Upper lobe of right lung (tissue), 1 donor: ENCODE measurements at regions not wholly inside any gene's neighbourhood (a gene's known extent, or its start where the extent isn't known, plus 50 kb on each side); places are given as distances from the start of the nearest gene placed in this dataset.

ENCODE experiments used
- ATAC-seq: fragments of 200-7000 bp; cut with Tn5 transposase; one replicate; pipeline ENCODE4 v1.9.1; 2020; ENCODE audit warnings: mild to moderate bottlenecking, moderate library complexity
- DNase-seq: peaks from one replicate; pipeline ENCODE4 v3.0.0-alpha.2; 2020
- H3K27ac ChIP-seq: fragments of 200-600 bp; one replicate; pipeline ENCODE4 v1.8.0; 2022
- H3K27me3 ChIP-seq: fragments of 200-600 bp; one replicate; pipeline ENCODE4 v1.8.0; 2022; ENCODE audit warnings: mild to moderate bottlenecking
- H3K36me3 ChIP-seq: fragments of 200-600 bp; one replicate; pipeline ENCODE4 v1.8.0; 2022
- H3K4me1 ChIP-seq: fragments of 200-600 bp; one replicate; pipeline ENCODE4 v1.8.0; 2022
- H3K4me3 ChIP-seq: fragments of 200-600 bp; one replicate; pipeline ENCODE4 v1.8.0; 2022; ENCODE audit warnings: mild to moderate bottlenecking
- H3K9me3 ChIP-seq: fragments of 200-600 bp; one replicate; pipeline ENCODE4 v1.8.0; 2022
- intact Hi-C: fragments of 100-400 bp; cut with DNase I; formaldehyde crosslinking; loops from one replicate; pipeline ENCODE4 v1.11.0; 2022
- TF ChIP-seq, protein P1 (sequence below): fragments of 200-600 bp; IDR thresholded peaks from one replicate; pipeline ENCODE4 v1.8.0; 2022; ENCODE audit warnings: antibody characterized with exemption
- donor health status: DM: no; HTN: yes; CAD: no; lungs with severe emphysema.

DNA sequence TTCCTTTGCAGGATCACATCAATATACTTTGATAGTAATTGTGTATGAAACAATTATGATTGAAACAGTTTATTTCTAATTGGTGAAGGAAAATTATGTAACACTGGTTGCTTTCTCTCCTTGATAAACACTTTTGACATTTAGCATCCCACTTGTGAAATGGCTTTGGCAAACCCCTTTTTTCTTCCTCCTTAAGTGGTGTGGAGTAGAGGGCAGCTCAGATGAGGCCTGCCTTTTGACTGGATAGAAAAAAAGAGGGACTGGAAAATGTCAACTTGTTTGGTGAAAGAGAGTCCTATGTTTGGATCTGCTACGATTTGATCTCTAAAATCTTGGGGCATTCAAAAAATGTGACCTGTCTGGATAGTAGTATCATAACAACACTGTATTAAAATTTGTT lies 318.3 kb downstream of the MEIS1 start:
- TF ChIP-seq, protein P1, sequence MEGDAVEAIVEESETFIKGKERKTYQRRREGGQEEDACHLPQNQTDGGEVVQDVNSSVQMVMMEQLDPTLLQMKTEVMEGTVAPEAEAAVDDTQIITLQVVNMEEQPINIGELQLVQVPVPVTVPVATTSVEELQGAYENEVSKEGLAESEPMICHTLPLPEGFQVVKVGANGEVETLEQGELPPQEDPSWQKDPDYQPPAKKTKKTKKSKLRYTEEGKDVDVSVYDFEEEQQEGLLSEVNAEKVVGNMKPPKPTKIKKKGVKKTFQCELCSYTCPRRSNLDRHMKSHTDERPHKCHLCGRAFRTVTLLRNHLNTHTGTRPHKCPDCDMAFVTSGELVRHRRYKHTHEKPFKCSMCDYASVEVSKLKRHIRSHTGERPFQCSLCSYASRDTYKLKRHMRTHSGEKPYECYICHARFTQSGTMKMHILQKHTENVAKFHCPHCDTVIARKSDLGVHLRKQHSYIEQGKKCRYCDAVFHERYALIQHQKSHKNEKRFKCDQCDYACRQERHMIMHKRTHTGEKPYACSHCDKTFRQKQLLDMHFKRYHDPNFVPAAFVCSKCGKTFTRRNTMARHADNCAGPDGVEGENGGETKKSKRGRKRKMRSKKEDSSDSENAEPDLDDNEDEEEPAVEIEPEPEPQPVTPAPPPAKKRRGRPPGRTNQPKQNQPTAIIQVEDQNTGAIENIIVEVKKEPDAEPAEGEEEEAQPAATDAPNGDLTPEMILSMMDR: no peak
- Histone ChIP-seq H3K27ac (no peak overlapping the region), H3K27me3 (no peaks in the 10 kb centered on the region), H3K4me3 (no peak overlapping the region), H3K9me3 (no peaks in the 10 kb centered on the region), H3K36me3 (no peaks in the 10 kb centered on the region), H3K4me1 (no peaks in the 10 kb centered on the region)
- DNase-seq (no peak), ATAC-seq (no peak)
- intact Hi-C loops: no loop called here

DNA sequence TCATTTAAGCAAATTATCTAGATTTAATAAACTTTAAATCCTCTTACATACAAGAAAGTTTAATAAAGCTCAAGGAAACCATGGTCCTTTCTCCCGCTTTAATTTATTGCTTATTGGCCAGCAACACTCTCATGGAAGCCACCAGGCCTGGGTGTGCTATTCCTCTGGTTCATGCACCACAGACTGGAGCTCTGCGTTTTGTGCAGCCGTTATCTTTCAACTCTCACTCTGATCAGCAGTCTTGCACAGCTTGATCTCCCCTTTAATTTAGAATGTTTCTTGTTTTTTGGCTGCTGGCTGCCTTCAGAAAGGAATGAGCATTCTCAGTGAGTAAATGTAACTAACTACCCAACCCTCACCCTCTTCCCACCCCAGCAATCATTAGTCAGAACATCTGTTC lies 318.7 kb downstream of the MEIS1 start:
- Histone ChIP-seq H3K36me3 (no peaks in the 10 kb centered on the region), H3K27me3 (no peaks in the 10 kb centered on the region), H3K4me1 (no peaks in the 10 kb centered on the region), H3K9me3 (no peaks in the 10 kb centered on the region), H3K27ac (no peak overlapping the region), H3K4me3 (no peak overlapping the region)
- DNase-seq (no peak), ATAC-seq (no peak)
- intact Hi-C loops: no loop called here
- TF ChIP-seq, protein P1: no peak

DNA sequence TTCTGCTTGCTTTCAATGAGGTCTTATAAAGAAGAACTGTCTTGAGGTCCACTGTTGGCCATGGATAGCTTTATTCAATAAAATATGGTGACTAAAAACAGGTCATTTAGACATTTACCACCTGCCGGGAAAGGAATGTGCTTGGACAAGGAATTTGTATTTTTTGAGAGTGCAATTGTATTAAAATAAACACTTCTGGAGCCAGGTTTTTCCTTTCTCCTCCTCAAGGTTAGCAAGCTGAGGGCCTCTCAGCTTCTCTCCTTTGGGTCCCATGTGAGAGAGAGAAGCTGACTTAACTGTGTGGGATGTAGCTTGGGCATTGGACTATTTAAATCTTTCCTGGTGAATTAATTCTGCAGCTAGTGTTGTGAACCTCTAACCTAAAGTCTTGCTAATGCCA lies 321.0 kb downstream of the MEIS1 start:
- ATAC-seq: no peak
- H3K36me3 ChIP-seq: no peaks in the 10 kb centered on the region
- H3K27me3 ChIP-seq: no peaks in the 10 kb centered on the region
- H3K4me1 ChIP-seq: no peaks in the 10 kb centered on the region
- no peak overlapping the region for H3K4me3 ChIP-seq
- intact Hi-C loops: no loop called here
- H3K27ac ChIP-seq: no peak overlapping the region
- no peaks in the 10 kb centered on the region for H3K9me3 ChIP-seq
- TF ChIP-seq, protein P1: no peak
- no peak for DNase-seq

DNA sequence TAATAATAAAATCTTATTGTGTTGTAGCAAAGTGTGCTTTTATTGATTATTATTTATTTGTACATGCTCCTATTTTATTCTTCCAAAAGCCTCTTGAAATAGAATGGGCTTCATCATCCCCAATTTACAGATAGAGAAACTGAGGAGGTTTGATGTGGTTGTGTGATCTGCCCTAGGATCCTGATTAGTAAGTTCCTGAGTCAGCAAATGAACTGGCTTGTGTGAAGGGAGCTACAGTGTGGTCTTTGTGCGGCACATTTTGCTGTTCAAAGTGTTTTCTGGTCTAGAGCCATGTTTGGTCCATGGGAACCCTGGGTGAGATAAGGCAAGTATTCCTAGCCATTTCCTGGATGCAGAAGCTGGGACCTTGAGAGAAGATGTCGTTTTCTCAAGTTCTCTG lies 326.9 kb downstream of the MEIS1 start:
- no peak overlapping the region for H3K4me3 ChIP-seq
- H3K36me3 ChIP-seq: no peaks in the 10 kb centered on the region
- TF ChIP-seq, protein P1: no peak
- no peaks in the 10 kb centered on the region for H3K4me1 ChIP-seq
- no peaks in the 10 kb centered on the region for H3K9me3 ChIP-seq
- ATAC-seq (no peak), DNase-seq (no peak)
- intact Hi-C loops: no loop called here
- H3K27ac ChIP-seq: no peak overlapping the region
- no peaks in the 10 kb centered on the region for H3K27me3 ChIP-seq

DNA sequence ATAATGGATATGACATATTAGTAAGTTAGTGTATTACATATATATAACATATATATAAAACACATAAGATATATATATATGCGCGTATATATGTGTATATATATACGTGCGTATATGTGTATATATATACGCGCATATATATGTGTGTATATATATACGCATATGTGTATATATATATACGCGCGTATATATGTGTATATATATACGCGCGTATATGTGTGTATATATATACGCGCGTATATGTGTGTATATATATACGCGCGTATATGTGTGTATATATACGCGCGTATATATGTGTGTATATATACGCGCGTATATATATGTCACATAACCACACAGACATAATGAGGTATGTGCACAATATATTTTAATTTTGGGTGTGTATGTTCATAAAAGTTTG lies 327.8 kb downstream of the MEIS1 start:
- intact Hi-C loops: no loop called here

DNA sequence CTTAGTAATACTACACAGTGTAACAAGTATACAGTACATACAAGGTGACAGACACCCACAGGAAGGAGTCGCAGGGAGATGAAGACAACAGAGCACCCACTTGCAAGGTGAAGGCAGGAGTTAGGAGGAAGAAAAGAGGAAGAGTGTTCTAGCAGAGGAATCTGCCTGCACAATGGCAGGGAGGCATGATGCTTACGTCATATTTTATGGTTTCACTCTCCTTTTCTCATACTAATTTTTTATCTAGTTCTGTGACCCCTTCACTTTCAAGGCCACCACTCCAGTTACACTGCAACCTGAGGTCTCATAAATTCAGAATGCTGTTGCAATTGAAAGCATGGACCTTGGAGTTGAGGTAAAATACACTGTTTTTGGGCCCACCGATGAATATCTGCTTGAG lies 331.7 kb downstream of the MEIS1 start:
- no peak overlapping the region for H3K27ac ChIP-seq
- H3K9me3 ChIP-seq: no peaks in the 10 kb centered on the region
- no peak for ATAC-seq
- H3K36me3 ChIP-seq: no peaks in the 10 kb centered on the region
- TF ChIP-seq, protein P1: no peak
- H3K4me1 ChIP-seq: no peaks in the 10 kb centered on the region
- H3K27me3 ChIP-seq: no peaks in the 10 kb centered on the region
- no peak for DNase-seq
- intact Hi-C loops: no loop called here
- no peak overlapping the region for H3K4me3 ChIP-seq

More for the DNA sequence above, 327.8 kb downstream of the MEIS1 start:
- Histone ChIP-seq H3K4me3 (no peak overlapping the region), H3K27me3 (no peaks in the 10 kb centered on the region), H3K27ac (no peak overlapping the region), H3K4me1 (no peaks in the 10 kb centered on the region), H3K9me3 (no peaks in the 10 kb centered on the region), H3K36me3 (no peaks in the 10 kb centered on the region)
- TF ChIP-seq, protein P1: no peak
- DNase-seq: no peak
- no peak for ATAC-seq
